Body of pancreas (tissue), 4 donors: ENCODE measurements at regions not wholly inside any gene's neighbourhood (a gene's known extent, or its start where the extent isn't known, plus 50 kb on each side); places are given as distances from the start of the nearest gene placed in this dataset.
"Not testable (repeated sequence)": the region's sequence is repeated elsewhere in the genome, so short reads cannot be mapped to it uniquely, and the experiment has no call there.

ENCODE experiments used
- ATAC-seq: fragments of 150-250 bp; one replicate; pipeline ENCODE4 v1.9.1; 2016
- DNase-seq, 4 donors: peaks; one replicate each; pipeline ENCODE4 v3.0.0-alpha.2; 2019
- H3K27ac ChIP-seq, 4 donors: fragments of 200-600 bp; sonication (generic); 1 replicate in 3 of 4; 2 replicates in 1 of 4; pipeline versions ENCODE4 v1.5.1 to v1.6.1; 2016 to 2019; ENCODE audit warnings: mild to moderate bottlenecking in 1 of 4, mixed read lengths in 1 of 4, moderate library complexity in 1 of 4
- H3K27me3 ChIP-seq, 2 donors: fragments of 200-600 bp; sonication (generic); one replicate each; pipeline ENCODE4 v1.6.0; 2016; ENCODE audit warnings: mild to moderate bottlenecking in 1 of 2
- H3K36me3 ChIP-seq, 2 donors: fragments of 200-600 bp; sonication (generic); replicated peaks in 1 of 2; 2 replicates each; pipeline ENCODE4 v1.5.1; 2016; ENCODE audit warnings: low read depth in 2 of 2; ENCODE audit not compliant: insufficient read depth in 1 of 2
- H3K4me1 ChIP-seq: fragments of 200-600 bp; sonication (generic); one replicate; pipeline ENCODE4 v1.6.0; 2016
- H3K4me3 ChIP-seq, 2 donors: fragments of 200-600 bp; sonication (generic); 1 replicate in 1 of 2; 2 replicates in 1 of 2; pipeline ENCODE4 v1.5.1; 2016 to 2019
- H3K9me3 ChIP-seq, 3 donors: fragments of 200-600 bp; sonication (generic); 1 replicate in 2 of 3; 2 replicates in 1 of 3; pipeline ENCODE4 v1.5.1; 2016
- WGBS, 2 donors: methylation state at CpG; one replicate each; pipeline ENCODE4 v1.1.5; 2017; 5-methylcytosine and 5-hydroxymethylcytosine counted together
- intact Hi-C: fragments of 100-400 bp; cut with DNase I; formaldehyde crosslinking; loops from one replicate; pipeline ENCODE4 v1.15.1; 2023

GRCh38 chrY:25227601-25228000 is 175.7 kb upstream of the BPY2C start:
- H3K27ac ChIP-seq, H3K36me3 ChIP-seq, intact Hi-C loops, H3K4me1 ChIP-seq, H3K4me3 ChIP-seq, ATAC-seq, DNase-seq, H3K27me3 ChIP-seq, H3K9me3 ChIP-seq: not testable (repeated sequence)
- no CpG with 5 or more reads among the region's 4 CpGs for WGBS, 2 donors

GRCh38 chrY:25216909-25217308 is 165.0 kb upstream of the BPY2C start:
- H3K4me1 ChIP-seq, intact Hi-C loops, H3K36me3 ChIP-seq, H3K27me3 ChIP-seq, H3K27ac ChIP-seq, H3K9me3 ChIP-seq, H3K4me3 ChIP-seq, DNase-seq: not testable (repeated sequence)
- no CpG with 5 or more reads among the region's 1 CpG for WGBS, 2 donors
- peak; percentile 87 for ATAC-seq

- H3K9me3 ChIP-seq, ATAC-seq, H3K27me3 ChIP-seq, DNase-seq, H3K36me3 ChIP-seq, H3K4me3 ChIP-seq, intact Hi-C loops, H3K4me1 ChIP-seq, H3K27ac ChIP-seq: not testable (repeated sequence)
- no CpG with 5 or more reads among the region's 3 CpGs for WGBS, 2 donors
Observed at GRCh38 chrY:25212098-25212497, 160.2 kb upstream of the BPY2C start.

GRCh38 chrY:25211552-25211951 is 159.6 kb upstream of the BPY2C start:
- H3K27me3 ChIP-seq, DNase-seq, H3K36me3 ChIP-seq, H3K27ac ChIP-seq, H3K4me3 ChIP-seq, intact Hi-C loops, H3K9me3 ChIP-seq, ATAC-seq, H3K4me1 ChIP-seq: not testable (repeated sequence)
- WGBS, 2 donors = no CpG with 5 or more reads among the region's 5 CpGs

GRCh38 chrY:25207373-25207772 is 155.5 kb upstream of the BPY2C start:
- intact Hi-C loops, ATAC-seq: not testable (repeated sequence)

More at GRCh38 chrY:25207373-25207772, 155.5 kb upstream of the BPY2C start:
- not testable (repeated sequence) for DNase-seq, H3K27ac ChIP-seq, H3K4me1 ChIP-seq, H3K36me3 ChIP-seq, H3K27me3 ChIP-seq, H3K9me3 ChIP-seq, H3K4me3 ChIP-seq
